Activated CD4-positive, alpha-beta memory T cell treated with anti-CD3 and anti-CD28 coated beads for 36 hours (primary cell): ENCODE measurements at regions not wholly inside any gene's neighbourhood (a gene's known extent, or its start where the extent isn't known, plus 50 kb on each side); places are given as distances from the start of the nearest gene placed in this dataset.
"Not testable (repeated sequence)": the region's sequence is repeated elsewhere in the genome, so short reads cannot be mapped to it uniquely, and the experiment has no call there.

Experiments used
- CTCF ChIA-PET: fragments of 350-600 bp; sonication (Branson Sonifier 250); formaldehyde crosslinking; loops from one replicate; lab custom pipeline; 2021; ENCODE audit warnings: antibody characterized with exemption, inconsistent platforms; lab: Charles Lee
- POLR2A ChIA-PET: fragments of 350-600 bp; sonication (Branson Sonifier 250); formaldehyde crosslinking; loops from one replicate; lab custom pipeline; 2021; ENCODE audit warnings: antibody characterized with exemption; lab: Charles Lee
- DNase-seq: peaks from one replicate; pipeline ENCODE4 v3.0.0-alpha.2; 2020
- H3K27ac Mint-ChIP-seq: one replicate; pipeline ENCODE4 v1.8.0; 2021; ENCODE audit warnings: mixed read lengths
- H3K27me3 Mint-ChIP-seq: one replicate; pipeline ENCODE4 v1.8.0; 2021; ENCODE audit warnings: mixed read lengths
- H3K36me3 Mint-ChIP-seq: one replicate; pipeline ENCODE4 v1.8.0; 2021; ENCODE audit warnings: mixed read lengths
- H3K4me1 Mint-ChIP-seq: one replicate; pipeline ENCODE4 v1.8.0; 2021; ENCODE audit warnings: low read depth, mixed read lengths
- H3K4me3 Mint-ChIP-seq: one replicate; pipeline ENCODE4 v1.8.0; 2021; ENCODE audit warnings: mild to moderate bottlenecking, mixed read lengths
- H3K9me3 Mint-ChIP-seq: one replicate; pipeline ENCODE4 v1.8.0; 2021; ENCODE audit warnings: mixed read lengths
- intact Hi-C: fragments of 100-400 bp; cut with micrococcal nuclease; formaldehyde crosslinking; loops from one replicate; pipeline ENCODE4 v1.15.1; 2023

DNA sequence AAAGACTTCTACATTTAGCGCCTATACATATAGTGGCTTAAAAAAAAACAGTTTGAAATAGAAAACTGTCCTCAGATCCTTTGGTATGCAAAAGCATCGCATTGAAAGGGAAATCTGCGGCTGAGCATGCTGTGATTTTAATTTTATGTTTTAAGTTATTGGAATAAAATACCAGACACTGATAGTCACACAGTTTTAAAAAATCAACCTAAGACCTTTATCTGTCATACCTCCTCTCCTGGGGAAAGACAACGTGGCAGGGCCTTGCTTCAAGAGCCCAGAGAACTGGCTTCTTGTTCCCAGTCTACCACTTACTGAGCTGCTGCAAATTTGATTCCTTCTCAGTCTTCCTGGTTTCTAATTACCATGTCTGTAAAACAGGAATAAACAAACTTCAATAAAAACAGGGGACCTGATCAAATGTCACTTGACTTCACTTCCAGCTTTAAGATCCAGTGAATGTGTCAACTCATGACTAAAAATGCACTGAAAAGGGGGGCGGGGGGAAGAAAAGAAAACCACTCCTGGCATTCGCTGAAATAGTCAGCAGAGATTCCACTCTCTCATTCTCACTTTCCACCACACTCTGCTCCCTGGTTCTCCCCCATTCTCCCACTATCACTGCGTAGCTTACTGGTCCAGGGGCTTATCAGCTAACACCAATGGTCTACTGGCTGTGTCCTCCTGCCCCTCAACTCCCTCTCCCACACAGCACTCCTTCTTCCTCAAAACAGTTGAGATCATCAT, 494.7 kb upstream of the MARCKS start:
- Mint-ChIP-seq H3K4me1 (no peaks in the 10 kb centered on the region), H3K27ac (no peak overlapping the region), H3K9me3 (no peaks in the 10 kb centered on the region), H3K4me3 (no peak overlapping the region), H3K36me3 (no peaks in the 10 kb centered on the region), H3K27me3 (no peaks in the 10 kb centered on the region)
- intact Hi-C loops: no loop called here
- ChIA-PET POLR2A (no interaction called here), CTCF (no interaction called here)
- no peak for DNase-seq

DNA sequence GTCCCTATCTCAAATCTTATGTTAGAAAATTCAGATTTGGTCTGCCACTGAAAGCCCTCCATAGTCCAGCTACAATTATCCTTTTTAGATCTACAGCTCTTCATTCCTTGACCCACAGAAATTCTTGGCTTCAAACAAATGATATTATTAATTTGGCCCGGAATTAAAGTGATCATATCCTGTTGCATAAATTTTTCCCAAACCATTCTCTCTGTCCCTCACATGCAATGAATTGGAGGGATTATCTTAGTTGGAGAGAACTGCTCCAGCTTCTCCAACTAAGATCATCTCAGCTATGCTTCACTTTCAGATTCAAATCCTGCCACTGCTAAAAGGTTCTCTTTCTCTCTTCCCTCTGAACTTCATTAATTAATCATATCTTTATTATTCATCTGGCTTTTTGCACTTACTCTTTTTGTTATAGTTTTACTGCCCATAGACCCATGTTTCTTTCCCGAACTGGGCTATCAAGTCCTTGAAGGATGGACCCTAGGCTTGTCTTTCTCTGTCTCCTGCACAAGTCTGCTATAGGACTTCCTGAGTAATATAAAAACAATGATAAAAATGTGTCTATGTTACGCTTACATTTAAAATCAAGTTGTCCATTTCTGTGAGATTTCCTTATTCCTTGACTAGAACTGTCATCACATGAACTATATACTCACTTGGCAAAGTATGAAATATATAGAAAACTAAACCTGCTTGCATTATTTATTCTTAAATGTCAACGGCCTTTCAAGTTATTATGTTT, 493.9 kb upstream of the MARCKS start:
- Mint-ChIP-seq H3K36me3 (no peaks in the 10 kb centered on the region), H3K4me1 (no peaks in the 10 kb centered on the region), H3K27ac (no peak overlapping the region), H3K9me3 (no peaks in the 10 kb centered on the region), H3K4me3 (no peak overlapping the region), H3K27me3 (no peaks in the 10 kb centered on the region)
- ChIA-PET CTCF (no interaction called here), POLR2A (no interaction called here)
- intact Hi-C loops: no loop called here
- no peak for DNase-seq

DNA sequence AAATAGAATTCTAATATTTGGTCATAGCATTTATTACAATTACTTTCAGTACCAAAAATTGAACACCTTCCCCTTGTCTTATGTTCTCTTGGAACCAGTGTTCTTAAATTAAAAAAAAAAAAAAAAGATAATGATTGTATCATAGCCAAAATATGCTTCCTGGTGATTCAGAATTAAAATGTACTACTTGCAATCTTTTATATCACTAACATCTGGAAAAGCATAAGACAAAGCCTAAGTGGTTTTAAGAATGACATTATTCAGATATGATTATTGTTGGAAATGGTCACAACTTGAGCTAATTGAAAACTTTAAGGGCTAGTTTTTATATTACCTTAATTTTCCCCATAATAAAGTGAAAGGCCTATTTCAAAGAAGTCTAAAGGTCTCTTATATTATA, 493.3 kb upstream of the MARCKS start:
- H3K9me3 Mint-ChIP-seq: no peaks in the 10 kb centered on the region
- POLR2A ChIA-PET: no interaction called here
- no peaks in the 10 kb centered on the region for H3K27me3 Mint-ChIP-seq
- DNase-seq: no peak
- no peak overlapping the region for H3K4me3 Mint-ChIP-seq
- H3K27ac Mint-ChIP-seq: no peak overlapping the region
- no peaks in the 10 kb centered on the region for H3K36me3 Mint-ChIP-seq
- CTCF ChIA-PET: no interaction called here
- H3K4me1 Mint-ChIP-seq: no peaks in the 10 kb centered on the region
- intact Hi-C loops: no loop called here

DNA sequence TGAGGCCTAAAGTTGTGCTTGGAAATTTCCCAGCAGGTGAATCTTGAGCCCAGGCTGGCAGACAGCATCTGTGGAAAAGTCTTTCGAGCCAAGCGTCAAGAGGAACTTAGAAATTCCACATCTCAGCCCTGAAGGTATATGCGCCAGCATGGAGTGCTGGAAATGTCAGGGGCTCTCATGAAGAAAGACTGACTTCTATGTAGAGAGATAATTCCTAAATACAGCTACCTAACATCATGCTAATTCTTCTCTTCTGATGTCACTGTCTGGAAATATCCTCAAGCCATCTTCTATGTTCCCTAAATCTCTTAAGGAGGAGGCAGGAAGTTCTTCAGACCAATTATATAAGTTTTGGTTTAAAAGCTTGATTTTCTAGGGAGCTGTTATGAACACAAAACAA, 492.4 kb upstream of the MARCKS start:
- Mint-ChIP-seq H3K36me3 (no peaks in the 10 kb centered on the region), H3K4me1 (no peaks in the 10 kb centered on the region), H3K9me3 (no peaks in the 10 kb centered on the region), H3K27ac (no peak overlapping the region), H3K4me3 (no peak overlapping the region), H3K27me3 (no peaks in the 10 kb centered on the region)
- intact Hi-C loops: no loop called here
- ChIA-PET CTCF (no interaction called here), POLR2A (no interaction called here)
- no peak for DNase-seq

DNA sequence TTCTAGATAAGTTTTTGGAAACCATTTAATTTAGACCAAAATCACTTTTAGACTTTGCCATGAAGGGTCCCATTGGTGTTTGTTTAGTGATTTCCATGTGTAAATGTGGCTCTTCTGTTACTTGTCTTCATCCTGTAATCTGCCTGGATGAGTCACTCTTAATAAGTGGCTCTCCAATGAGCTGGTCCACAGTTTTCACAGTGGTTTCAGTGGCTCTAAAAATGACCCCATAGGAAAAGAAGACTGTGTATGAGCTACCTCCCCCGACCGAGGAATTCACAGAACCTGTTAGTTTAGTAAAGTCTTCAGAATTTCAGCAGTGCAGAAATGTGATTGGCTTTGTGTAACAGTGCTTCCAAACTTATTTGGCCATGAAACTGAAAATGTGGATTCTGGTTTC, 492.0 kb upstream of the MARCKS start:
- no peak for DNase-seq
- CTCF ChIA-PET: no interaction called here
- POLR2A ChIA-PET: no interaction called here
- no peaks in the 10 kb centered on the region for H3K27me3 Mint-ChIP-seq
- no peaks in the 10 kb centered on the region for H3K36me3 Mint-ChIP-seq
- H3K4me3 Mint-ChIP-seq: no peak overlapping the region
- H3K4me1 Mint-ChIP-seq: no peaks in the 10 kb centered on the region
- H3K27ac Mint-ChIP-seq: no peak overlapping the region
- intact Hi-C loops: no loop called here
- H3K9me3 Mint-ChIP-seq: no peaks in the 10 kb centered on the region

DNA sequence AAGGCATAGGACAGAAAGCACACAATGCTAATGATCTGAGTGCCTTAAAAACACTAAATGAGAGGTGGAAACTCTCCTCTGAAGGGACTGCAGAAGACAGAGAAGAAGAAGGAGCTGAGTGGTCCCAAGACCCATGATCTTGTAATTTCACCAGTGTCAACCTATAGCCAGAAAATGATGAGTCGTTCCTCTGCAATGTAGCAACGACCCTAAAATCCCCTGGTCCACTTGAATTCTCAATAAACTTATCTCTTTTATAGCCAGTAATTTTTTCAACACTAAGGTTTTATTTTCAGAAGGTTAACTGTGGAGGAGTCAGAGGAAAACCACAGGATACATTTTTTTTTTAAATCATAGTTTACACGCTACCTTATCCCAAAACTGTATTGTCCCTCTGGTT, 490.6 kb upstream of the MARCKS start:
- POLR2A ChIA-PET: no interaction called here
- H3K9me3 Mint-ChIP-seq: no peaks in the 10 kb centered on the region

DNA sequence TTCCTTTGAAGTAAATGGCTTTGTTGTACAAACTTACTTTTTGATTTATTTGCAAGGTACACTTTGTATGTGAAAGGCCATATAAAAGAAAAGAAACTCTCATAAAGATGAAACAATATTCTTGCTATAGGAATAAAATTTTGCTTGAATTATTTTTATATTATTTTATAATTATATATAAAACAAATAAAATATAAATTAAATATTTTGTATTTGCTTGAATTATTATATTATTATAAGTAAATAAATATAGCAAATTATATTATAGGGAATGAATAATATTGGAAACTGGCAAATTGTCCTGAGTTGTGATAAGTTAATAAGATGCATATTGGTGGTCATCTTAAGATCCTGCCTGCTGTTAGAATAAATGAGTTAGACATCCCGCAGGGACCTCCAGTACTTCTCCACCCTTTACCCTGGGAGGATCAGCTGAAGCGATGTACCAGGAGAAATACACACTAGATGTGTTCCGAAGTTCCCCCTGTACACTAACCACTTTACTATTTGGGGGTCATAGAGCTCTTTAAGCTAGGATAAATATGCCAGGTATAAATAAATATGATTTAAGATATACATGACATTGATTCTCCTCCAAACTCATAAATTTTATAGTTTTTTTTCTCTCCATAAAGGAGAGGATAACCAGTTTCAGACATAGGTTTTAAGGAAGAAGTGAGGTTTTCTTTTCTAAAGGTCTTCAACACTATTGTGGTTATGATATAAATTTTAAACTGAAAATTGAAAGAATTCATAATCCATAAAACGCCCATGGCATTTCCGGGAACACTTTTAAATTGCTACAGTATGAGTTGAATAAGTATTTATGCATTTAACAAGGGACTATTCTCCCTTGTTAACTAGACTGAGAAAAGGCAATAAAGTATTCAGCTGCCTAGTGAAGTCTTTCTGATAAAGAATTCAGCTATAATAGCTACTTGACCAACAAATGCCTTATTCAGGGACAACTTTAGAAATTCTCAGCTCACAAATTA, 486.3 kb upstream of the MARCKS start:
- intact Hi-C loops: no loop called here
- Mint-ChIP-seq H3K4me3 (no peak overlapping the region), H3K9me3 (no peaks in the 10 kb centered on the region), H3K36me3 (no peaks in the 10 kb centered on the region), H3K27ac (no peak overlapping the region), H3K27me3 (no peaks in the 10 kb centered on the region), H3K4me1 (no peaks in the 10 kb centered on the region)
- ChIA-PET CTCF (no interaction called here), POLR2A (no interaction called here)
- no peak for DNase-seq

More for the DNA sequence above, 490.6 kb upstream of the MARCKS start:
- intact Hi-C loops: no loop called here
- no peaks in the 10 kb centered on the region for H3K36me3 Mint-ChIP-seq
- H3K27ac Mint-ChIP-seq: no peak overlapping the region
- CTCF ChIA-PET: no interaction called here
- no peaks in the 10 kb centered on the region for H3K27me3 Mint-ChIP-seq
- no peaks in the 10 kb centered on the region for H3K4me1 Mint-ChIP-seq
- DNase-seq: no peak
- no peak overlapping the region for H3K4me3 Mint-ChIP-seq

DNA sequence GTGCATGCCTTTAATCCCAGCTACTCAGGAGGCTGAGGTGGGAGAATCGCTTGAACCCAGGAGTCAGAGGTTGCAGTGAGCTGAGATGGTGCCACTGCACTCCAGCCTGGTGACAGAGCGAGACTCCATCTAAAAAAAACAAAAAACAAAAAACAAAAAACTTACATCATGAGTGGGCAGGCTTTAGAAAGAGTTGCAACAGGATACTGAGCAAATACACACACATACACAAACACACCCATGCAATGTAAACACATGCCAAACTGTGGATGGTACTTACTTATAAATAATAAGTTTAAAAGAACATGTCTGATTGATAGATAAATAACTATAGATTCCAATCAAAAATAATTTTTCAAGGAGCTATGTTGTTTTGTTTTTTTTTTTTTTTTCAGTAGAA, 481.7 kb upstream of the MARCKS start:
- H3K4me1 Mint-ChIP-seq, H3K9me3 Mint-ChIP-seq, H3K27me3 Mint-ChIP-seq, intact Hi-C loops, H3K27ac Mint-ChIP-seq, POLR2A ChIA-PET, H3K4me3 Mint-ChIP-seq, DNase-seq, H3K36me3 Mint-ChIP-seq: not testable (repeated sequence)
- CTCF ChIA-PET: interaction anchor here (0.6 to 1.1 kb wide), 2 partner anchors 17 to 483 kb away, joined by 3 read pairs; no protein-coding TSS in a partner anchor

DNA sequence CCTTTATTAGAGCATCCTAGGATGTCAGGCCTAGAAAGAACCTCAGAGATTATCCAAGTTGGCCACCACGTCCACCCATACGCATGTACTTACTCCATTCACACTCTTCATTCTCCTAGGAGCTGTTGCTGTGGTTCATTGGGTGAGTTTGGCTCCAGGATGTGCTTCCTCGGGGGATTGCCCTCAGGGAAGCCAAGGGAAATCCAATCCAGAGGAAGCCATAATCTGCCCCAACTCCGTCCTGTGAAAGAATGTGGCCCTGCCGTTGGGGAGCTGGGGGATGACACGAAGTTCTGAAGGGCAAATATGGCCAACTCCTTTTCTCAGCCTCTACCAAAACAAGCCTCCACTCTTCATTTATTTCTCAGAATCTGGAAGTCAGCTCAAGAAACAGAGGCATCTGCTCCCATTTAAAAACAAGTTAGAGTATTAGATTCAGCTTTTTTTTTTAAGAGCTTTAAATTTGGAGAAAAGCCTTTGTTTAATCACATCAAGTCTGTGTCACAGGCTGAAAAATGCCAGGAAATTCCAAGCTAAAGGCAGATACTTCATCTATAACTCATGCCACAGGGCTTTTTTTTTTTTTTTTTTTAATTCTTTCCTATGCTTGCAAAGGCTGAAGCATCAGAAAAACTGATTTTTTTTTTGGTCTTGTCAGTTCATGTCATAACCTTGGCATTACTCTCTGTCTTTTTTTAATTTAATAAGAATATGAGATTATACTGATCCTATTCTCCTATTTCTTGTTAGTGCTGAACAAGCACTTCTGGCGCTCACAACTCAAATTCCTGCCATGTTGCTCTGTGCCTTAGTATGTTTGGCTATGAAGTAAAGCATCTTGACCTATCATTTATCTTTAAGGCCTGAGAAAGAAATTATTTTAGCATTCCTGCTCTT, 480.9 kb upstream of the MARCKS start:
- Mint-ChIP-seq H3K4me1 (no peaks in the 10 kb centered on the region), H3K36me3 (no peaks in the 10 kb centered on the region), H3K9me3 (no peaks in the 10 kb centered on the region), H3K4me3 (no peak overlapping the region), H3K27ac (no peak overlapping the region), H3K27me3 (no peaks in the 10 kb centered on the region)
- DNase-seq: no peak
- POLR2A ChIA-PET: no interaction called here
- CTCF ChIA-PET: interaction anchor here (0.6 to 1.1 kb wide), 2 partner anchors 16 to 483 kb away, joined by 3 read pairs; no protein-coding TSS in a partner anchor
- intact Hi-C loops: no loop called here

DNA sequence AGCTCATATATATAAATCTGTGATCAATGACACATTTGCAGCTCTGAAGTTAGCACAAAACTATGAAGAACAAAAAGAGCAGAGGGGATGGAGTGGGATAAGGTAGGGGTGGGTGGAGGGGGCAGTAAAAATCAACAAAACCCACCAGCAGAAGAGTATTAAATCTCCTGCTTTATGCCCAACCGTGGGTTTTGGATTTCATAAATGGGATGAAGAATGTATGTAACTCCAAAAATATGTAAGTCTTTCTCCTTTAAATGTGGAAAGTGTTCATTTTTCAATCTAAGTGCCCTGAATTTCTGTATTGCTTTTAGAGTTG, 480.3 kb upstream of the MARCKS start:
- no peak overlapping the region for H3K27ac Mint-ChIP-seq
- CTCF ChIA-PET: interaction anchor here (1.1 kb wide), 1 partner anchor 482 kb away, joined by 3 read pairs; no protein-coding TSS in a partner anchor
- POLR2A ChIA-PET: no interaction called here
- H3K27me3 Mint-ChIP-seq: no peaks in the 10 kb centered on the region
- H3K9me3 Mint-ChIP-seq: no peaks in the 10 kb centered on the region
- H3K4me3 Mint-ChIP-seq: no peak overlapping the region
- H3K4me1 Mint-ChIP-seq: no peaks in the 10 kb centered on the region
- intact Hi-C loops: no loop called here
- DNase-seq: no peak
- H3K36me3 Mint-ChIP-seq: no peaks in the 10 kb centered on the region

DNA sequence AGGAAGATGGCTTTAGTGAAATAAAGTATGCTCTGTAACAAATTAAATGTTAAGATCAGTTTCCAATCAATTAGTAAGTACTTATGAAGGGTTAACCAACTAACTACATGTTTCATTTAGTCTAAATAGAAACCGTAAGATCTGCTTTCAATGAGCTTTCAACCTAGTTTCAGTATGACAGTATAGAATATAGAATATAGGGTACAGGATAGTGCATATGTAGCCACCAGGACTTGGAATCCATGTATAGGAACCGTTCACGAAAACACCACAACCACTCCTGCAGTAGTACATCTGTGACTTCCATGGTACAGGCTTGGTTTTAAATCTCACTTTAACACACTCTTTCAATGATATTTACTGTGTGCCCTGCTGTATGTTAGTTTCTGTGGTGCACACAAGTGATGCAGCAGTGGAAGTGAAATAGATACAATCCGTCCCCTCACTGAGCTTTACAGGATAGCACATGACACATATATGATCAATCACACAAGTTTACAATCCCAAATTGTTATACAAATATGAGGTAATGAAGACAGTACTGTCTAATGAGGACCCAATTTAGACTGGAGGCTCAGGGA, 479.7 kb upstream of the MARCKS start:
- intact Hi-C loops: no loop called here
- H3K9me3 Mint-ChIP-seq: no peaks in the 10 kb centered on the region
- no peak overlapping the region for H3K27ac Mint-ChIP-seq
- CTCF ChIA-PET: no interaction called here
- no peaks in the 10 kb centered on the region for H3K4me1 Mint-ChIP-seq
- no peak for DNase-seq
- POLR2A ChIA-PET: no interaction called here
- no peaks in the 10 kb centered on the region for H3K36me3 Mint-ChIP-seq
- H3K27me3 Mint-ChIP-seq: no peaks in the 10 kb centered on the region
- no peak overlapping the region for H3K4me3 Mint-ChIP-seq
